HL-60 (cell line): ENCODE measurements at regions not wholly inside any gene's neighbourhood (a gene's known extent, or its start where the extent isn't known, plus 50 kb on each side); places are given as distances from the start of the nearest gene placed in this dataset. TPM values are rescaled to one million over a fixed set of nuclear protein-coding genes. Genes with fewer than 3 reads are reported as not detected.

Experiments used
- microRNA-seq: library from miRNA; unstranded; fragments of <30 nt; microRNA quantifications from one replicate; pipeline ENCODE4, GENCODE V29; 2018

Small RNAs in the stretch of these regions (microRNA-seq; reads per million reads assigned to microRNA genes)
- gene MIR8079: not detected
